Breast epithelium (tissue), 3 donors: ENCODE measurements at regions not wholly inside any gene's neighbourhood (a gene's known extent, or its start where the extent isn't known, plus 50 kb on each side); places are given as distances from the start of the nearest gene placed in this dataset.

Source experiments
- POLR2AphosphoS5 ChIP-seq, 3 donors: sonication (generic); formaldehyde crosslinking; IDR thresholded peaks; one replicate each; pipeline ENCODE4 v1.6.1; 2017; ENCODE audit warnings: antibody characterized with exemption in 3 of 3
- TF ChIP-seq, protein P1 (sequence below), 3 donors: fragments of 450-650 bp; IDR thresholded peaks; one replicate each; pipeline ENCODE4 v1.5.1; 2016 to 2017; ENCODE audit warnings: antibody characterized with exemption in 3 of 3, mild to moderate bottlenecking in 3 of 3, moderate library complexity in 3 of 3

DNA sequence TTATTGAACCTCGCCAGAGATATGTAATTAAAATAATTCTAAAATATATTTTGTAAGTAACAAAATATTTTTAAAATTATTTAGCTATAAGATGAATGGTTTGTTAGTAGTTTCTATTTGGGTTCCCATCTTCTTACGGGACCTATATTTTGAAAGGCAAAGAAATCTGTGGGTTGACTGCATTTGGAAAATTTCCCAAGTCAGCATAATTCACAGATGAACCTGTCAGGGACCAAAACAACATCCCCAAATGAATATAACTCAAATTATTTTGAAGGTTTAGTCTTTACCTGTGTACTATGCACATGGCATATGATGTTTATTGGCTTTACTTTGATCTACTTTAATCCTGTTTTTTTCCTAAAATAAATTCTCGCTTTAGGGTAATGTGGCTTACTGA, 607.4 kb upstream of the JAG1 start:
- TF ChIP-seq, protein P1, sequence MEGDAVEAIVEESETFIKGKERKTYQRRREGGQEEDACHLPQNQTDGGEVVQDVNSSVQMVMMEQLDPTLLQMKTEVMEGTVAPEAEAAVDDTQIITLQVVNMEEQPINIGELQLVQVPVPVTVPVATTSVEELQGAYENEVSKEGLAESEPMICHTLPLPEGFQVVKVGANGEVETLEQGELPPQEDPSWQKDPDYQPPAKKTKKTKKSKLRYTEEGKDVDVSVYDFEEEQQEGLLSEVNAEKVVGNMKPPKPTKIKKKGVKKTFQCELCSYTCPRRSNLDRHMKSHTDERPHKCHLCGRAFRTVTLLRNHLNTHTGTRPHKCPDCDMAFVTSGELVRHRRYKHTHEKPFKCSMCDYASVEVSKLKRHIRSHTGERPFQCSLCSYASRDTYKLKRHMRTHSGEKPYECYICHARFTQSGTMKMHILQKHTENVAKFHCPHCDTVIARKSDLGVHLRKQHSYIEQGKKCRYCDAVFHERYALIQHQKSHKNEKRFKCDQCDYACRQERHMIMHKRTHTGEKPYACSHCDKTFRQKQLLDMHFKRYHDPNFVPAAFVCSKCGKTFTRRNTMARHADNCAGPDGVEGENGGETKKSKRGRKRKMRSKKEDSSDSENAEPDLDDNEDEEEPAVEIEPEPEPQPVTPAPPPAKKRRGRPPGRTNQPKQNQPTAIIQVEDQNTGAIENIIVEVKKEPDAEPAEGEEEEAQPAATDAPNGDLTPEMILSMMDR (IDR thresholded peaks at IDR 0.05) = no peak
- TF ChIP-seq POLR2AphosphoS5 (IDR thresholded peaks at IDR 0.05) = no peak
